ENCODE measurements at regions not wholly inside any gene's neighbourhood (a gene's known extent, or its start where the extent isn't known, plus 50 kb on each side); places are given as distances from the start of the nearest gene placed in this dataset.

DNA sequence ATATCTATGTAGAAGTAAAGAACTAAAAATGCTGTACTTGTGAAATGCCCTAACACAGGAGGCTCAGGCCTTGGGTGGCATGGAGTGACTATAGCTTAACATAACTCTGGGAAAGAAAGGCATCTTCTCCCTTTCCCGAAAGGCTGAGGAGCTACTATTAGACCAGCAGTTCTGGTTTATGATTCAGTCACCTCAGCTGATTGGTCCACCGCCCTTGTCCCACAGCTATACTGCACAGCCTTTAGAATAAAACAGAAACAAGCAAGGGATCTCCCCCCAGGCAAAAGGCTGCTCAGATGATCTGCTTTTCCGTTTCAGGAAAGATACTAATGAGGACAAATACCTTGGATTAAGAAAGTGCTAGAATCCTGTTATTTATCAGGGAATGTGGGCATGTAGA lies 171.3 kb downstream of the SNCA start:
- no peak for ATAC-seq (ENCODE audit: low FRiP score)
- TF ChIP-seq, protein P1, sequence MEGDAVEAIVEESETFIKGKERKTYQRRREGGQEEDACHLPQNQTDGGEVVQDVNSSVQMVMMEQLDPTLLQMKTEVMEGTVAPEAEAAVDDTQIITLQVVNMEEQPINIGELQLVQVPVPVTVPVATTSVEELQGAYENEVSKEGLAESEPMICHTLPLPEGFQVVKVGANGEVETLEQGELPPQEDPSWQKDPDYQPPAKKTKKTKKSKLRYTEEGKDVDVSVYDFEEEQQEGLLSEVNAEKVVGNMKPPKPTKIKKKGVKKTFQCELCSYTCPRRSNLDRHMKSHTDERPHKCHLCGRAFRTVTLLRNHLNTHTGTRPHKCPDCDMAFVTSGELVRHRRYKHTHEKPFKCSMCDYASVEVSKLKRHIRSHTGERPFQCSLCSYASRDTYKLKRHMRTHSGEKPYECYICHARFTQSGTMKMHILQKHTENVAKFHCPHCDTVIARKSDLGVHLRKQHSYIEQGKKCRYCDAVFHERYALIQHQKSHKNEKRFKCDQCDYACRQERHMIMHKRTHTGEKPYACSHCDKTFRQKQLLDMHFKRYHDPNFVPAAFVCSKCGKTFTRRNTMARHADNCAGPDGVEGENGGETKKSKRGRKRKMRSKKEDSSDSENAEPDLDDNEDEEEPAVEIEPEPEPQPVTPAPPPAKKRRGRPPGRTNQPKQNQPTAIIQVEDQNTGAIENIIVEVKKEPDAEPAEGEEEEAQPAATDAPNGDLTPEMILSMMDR (IDR thresholded peaks at IDR 0.05) = no peak

DNA sequence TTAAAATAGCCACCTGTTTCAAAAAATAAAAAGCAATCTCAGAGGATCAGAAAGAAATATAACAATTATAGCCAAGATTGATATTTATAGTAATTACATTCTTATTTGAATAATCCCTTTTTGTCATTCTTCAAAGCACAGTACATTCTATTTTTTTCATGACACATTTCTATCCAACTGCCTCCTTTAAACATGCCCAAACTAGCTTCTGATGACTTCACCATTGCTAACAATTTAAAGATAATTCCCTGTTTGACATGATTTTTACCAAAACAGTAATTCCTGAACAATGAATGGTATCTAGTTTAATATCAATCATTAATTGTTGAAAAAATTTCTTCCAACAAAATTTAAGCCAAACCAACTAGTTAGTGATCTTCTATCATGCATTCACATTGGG lies 172.4 kb downstream of the SNCA start:
- TF ChIP-seq, protein P1 (IDR thresholded peaks at IDR 0.05) = no peak
- ATAC-seq (ENCODE audit: low FRiP score) = no peak
- DNase-seq (ENCODE audit: low spot score) = no peak

More for the DNA sequence above, 171.3 kb downstream of the SNCA start:
- DNase-seq (ENCODE audit: low spot score) = no peak

DNA sequence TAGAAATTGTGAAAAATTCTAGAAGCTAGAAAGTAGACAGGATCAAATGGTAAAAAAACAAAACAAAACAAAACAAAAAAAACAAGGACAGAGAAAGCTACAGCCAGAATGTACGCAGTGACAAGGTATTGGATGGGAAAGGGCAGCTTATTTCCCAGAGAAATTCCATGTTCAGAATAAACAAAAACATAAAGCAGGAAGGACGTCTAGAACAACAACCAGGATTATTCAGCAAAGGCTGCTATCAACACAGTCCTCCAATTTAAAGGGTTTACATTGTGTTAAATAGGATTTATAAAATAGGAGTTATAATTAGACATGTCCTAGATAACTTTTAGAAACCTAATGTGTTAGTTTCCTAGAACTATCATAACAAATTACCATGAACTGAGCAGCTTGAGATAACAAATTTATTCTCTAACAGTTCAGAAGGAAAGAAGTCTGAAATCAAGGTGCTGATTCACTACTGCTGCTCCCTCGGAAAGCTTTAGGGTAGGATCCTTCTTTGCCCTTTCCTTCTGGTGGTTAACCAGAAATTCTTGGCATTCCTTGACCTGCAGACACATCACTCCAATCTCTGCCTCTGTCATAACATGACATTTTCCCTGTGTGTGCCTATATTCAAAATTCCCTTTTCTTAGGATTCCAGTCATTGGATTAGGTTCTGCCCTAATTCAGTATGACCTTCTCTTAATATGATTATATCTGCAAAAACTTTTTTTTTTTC lies 175.6 kb downstream of the SNCA start:
- TF ChIP-seq, protein P1 (IDR thresholded peaks at IDR 0.05) = no peak
- DNase-seq (ENCODE audit: low spot score) = no peak
- ATAC-seq (ENCODE audit: low FRiP score) = no peak

DNA sequence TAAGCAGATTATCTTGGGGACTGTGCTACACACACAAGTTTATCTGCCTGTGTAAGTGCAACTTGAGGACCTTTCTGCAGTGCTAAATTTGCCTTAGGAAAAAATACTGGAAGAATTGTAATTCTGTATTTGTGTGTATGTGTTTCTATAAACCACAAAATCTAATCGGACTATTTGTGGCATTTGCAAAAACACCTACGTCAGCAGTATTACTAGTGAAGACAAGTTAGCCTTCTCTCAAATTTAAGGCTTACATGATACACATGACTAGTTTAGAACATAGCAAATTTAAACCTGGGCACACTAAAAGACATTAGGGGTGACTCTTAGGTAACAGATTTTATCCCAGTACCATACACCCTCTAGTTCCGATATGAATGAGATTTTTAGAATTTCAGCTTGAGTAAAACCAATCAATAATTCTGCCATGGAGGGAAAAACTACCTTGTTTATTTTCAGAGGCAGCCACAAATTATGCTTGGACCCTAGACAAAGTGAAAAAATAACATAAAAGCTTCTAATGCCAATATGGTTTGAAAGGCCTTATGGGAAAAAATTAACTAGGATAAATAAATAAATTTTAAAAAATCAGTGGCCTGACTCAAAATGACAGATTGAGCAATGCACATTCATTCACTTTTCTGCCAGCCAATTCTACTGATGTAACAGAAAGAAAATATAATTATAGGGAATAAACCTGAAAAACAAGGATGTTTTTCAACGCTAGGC lies 176.4 kb downstream of the SNCA start:
- TF ChIP-seq, protein P1 (IDR thresholded peaks at IDR 0.05) = no peak
- no peak for DNase-seq (ENCODE audit: low spot score)
- ATAC-seq (ENCODE audit: low FRiP score) = no peak

DNA sequence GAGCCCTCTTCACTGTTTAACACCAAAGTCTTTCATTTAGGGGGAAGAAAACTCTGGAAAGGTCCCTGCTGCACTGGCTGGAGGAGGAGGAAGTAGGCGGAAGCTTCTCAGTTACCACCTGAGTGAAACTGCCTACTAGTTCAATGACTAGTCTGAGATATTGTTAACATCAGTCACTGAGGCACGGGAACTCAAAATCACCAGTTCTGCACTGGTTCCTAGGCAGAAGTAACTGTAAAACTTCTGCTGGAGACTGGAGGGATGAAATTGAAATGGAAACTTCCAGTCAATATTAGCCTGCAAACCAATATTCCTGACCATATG lies 178.3 kb downstream of the SNCA start:
- DNase-seq (ENCODE audit: low spot score) (no peak), ATAC-seq (ENCODE audit: low FRiP score) (no peak)
- TF ChIP-seq, protein P1 (IDR thresholded peaks at IDR 0.05) = no peak

DNA sequence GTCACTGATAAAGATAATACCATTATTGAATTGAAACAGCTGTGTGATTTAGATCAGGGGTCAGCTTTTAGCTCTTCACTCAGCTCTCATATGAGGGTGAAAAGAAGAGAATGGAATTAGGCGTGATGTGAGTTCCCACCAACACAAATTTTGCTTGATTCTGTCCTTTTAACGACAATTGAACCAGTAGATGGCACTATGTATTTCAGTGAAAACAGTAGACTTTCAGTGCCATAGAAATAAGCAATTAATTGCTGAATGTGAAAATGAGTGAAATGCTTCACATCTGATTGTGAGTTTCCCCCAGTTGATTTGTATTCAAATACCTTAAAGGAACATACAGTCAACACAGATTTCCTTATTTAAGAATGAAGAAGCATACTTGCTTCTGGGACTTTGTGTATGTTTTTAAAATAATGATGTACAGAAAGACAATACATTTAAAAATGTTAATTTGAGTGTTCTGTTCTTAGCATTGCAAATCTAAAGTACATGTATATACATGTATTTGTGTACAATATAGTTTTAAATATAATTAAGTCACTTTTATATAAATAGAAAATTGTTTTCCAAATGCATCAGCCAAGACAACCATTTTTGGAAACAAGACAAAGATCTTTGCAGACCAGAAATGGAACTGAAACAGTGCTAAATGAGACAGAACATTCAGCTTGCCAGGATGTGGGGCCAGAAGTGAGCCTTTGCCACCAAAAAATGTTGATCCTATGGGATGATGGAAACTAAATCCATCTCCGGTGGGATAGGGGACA lies 178.8 kb downstream of the SNCA start:
- DNase-seq (ENCODE audit: low spot score) (no peak), ATAC-seq (ENCODE audit: low FRiP score) (no peak)
- TF ChIP-seq, protein P1 (IDR thresholded peaks at IDR 0.05) = no peak
